Endothelial cell of umbilical vein (primary cell): ENCODE measurements at regions not wholly inside any gene's neighbourhood (a gene's known extent, or its start where the extent isn't known, plus 50 kb on each side); places are given as distances from the start of the nearest gene placed in this dataset.

Experiments
- BruUV-seq: library from RNA; stranded (reverse); fragments of 400-500 nt; replicated peaks from 2 replicates; lab custom pipeline; 2021; lab: Mats Ljungman, UMichigan
- CTCF ChIA-PET: fragments of 300-600, 350-600 bp; sonication (Branson Sonifier 250); formaldehyde crosslinking; loops from one replicate; lab custom pipeline; 2021; ENCODE audit warnings: antibody characterized with exemption, inconsistent platforms; lab: Charles Lee
- POLR2A ChIA-PET: fragments of 300-600, 350-600 bp; sonication (Branson Sonifier 250); formaldehyde crosslinking; loops from one replicate; lab custom pipeline; 2021; ENCODE audit warnings: antibody characterized with exemption, inconsistent platforms; lab: Charles Lee
- DNase-seq: peaks from one replicate; pipeline ENCODE4 v3.0.0-alpha.2; 2011; ENCODE audit warnings: low read depth, low spot score
- FAIRE-seq: peaks from 2 replicates; lab custom pipeline; 2011; peaks lifted over from hg19 to GRCh38; lab: Jason Lieb, UNC
- H2AFZ ChIP-seq: 2 replicates; pipeline ENCODE4 v1.6.0; 2012; ENCODE audit warnings: low read depth, low read length, control low read depth, inconsistent platforms
- H3K27ac ChIP-seq: 2 replicates; pipeline ENCODE4 v1.5.1; 2011; ENCODE audit warnings: low read depth, mild to moderate bottlenecking, control low read depth, low read length, moderate library complexity; ENCODE audit not compliant: insufficient read depth
- H3K27me3 ChIP-seq, 2 experiments: 2 replicates each; pipeline versions ENCODE4 v1.6.0 to v1.6.1; 2011; ENCODE audit warnings: low read length in 2 of 2, mixed read lengths in 1 of 2; ENCODE audit not compliant: control insufficient read depth in 2 of 2, insufficient read depth in 2 of 2
- H3K36me3 ChIP-seq, 2 experiments: 2 replicates in 1 of 2; 3 replicates in 1 of 2; pipeline ENCODE4 v1.5.1; 2011; ENCODE audit warnings: low read length in 2 of 2, mild to moderate bottlenecking in 1 of 2, moderate library complexity in 1 of 2; ENCODE audit not compliant: control insufficient read depth in 2 of 2, insufficient read depth in 2 of 2; ENCODE audit errors: extremely low read depth in 1 of 2
- H3K4me1 ChIP-seq: 3 replicates; pipeline ENCODE4 v1.5.1; 2011; ENCODE audit warnings: mild to moderate bottlenecking, low read length; ENCODE audit not compliant: control insufficient read depth, insufficient read depth; ENCODE audit errors: extremely low read depth
- H3K4me2 ChIP-seq: 2 replicates; pipeline ENCODE4 v1.6.1; 2011; ENCODE audit warnings: low read length, control low read depth, mixed read lengths; ENCODE audit not compliant: insufficient read depth
- H3K4me3 ChIP-seq, 3 experiments: fragments of 200-600 bp in 1 of 3; sonication (generic), shearing (Covaris generic) in 1 of 3; replicated peaks in 1 of 3; 2 replicates each; pipeline ENCODE4 v1.5.1; 2011 to 2016; ENCODE audit warnings: control low read depth in 3 of 3, low read length in 3 of 3, mild to moderate bottlenecking in 2 of 3, inconsistent platforms in 1 of 3, low read depth in 1 of 3, moderate library complexity in 1 of 3; ENCODE audit not compliant: insufficient read depth in 1 of 3
- H3K79me2 ChIP-seq: 2 replicates; pipeline ENCODE4 v1.6.0; 2012; ENCODE audit warnings: low read length, inconsistent platforms; ENCODE audit not compliant: control insufficient read depth, insufficient read depth
- H3K9ac ChIP-seq: replicated peaks from 2 replicates; pipeline ENCODE3; 2011; ENCODE audit warnings: low read length, control low read depth; ENCODE audit not compliant: insufficient read depth; ENCODE audit errors: extremely low read depth
- H3K9me1 ChIP-seq: replicated peaks from 3 replicates; pipeline ENCODE4 v1.6.0; 2011; ENCODE audit warnings: mild to moderate bottlenecking, low read length; ENCODE audit not compliant: control insufficient read depth, insufficient read depth; ENCODE audit errors: extremely low read depth
- H3K9me3 ChIP-seq: replicated peaks from 2 replicates; pipeline ENCODE4 v1.5.1; 2012; ENCODE audit warnings: low read length, inconsistent platforms; ENCODE audit not compliant: control insufficient read depth, insufficient read depth
- H4K20me1 ChIP-seq: replicated peaks from 2 replicates; pipeline ENCODE3; 2011; ENCODE audit warnings: mild to moderate bottlenecking, low read length; ENCODE audit not compliant: control insufficient read depth, insufficient read depth; ENCODE audit errors: extremely low read depth
- EZH2 ChIP-seq: IDR thresholded peaks from 2 replicates; pipeline ENCODE4 v1.6.1; 2012; ENCODE audit warnings: borderline replicate concordance, low read depth, mild to moderate bottlenecking, moderate library complexity, low read length, inconsistent platforms; ENCODE audit not compliant: severe bottlenecking
- GATA2 ChIP-seq: IDR thresholded peaks from 2 replicates; pipeline ENCODE4 v1.7.0; 2011; ENCODE audit warnings: low read depth, mild to moderate bottlenecking, moderate library complexity, mixed read lengths, low read length; ENCODE audit not compliant: insufficient read length, insufficient read depth
- JUN ChIP-seq: IDR thresholded peaks from 2 replicates; pipeline ENCODE4 v1.6.1; 2011; ENCODE audit warnings: borderline replicate concordance, low read depth; ENCODE audit not compliant: insufficient read length, insufficient read depth
- MAX ChIP-seq: IDR thresholded peaks from 2 replicates; pipeline ENCODE4 v1.6.1; 2011; ENCODE audit not compliant: insufficient read depth, insufficient read length
- POLR2A ChIP-seq: IDR thresholded peaks from 2 replicates; pipeline ENCODE4 v1.6.1; 2012; ENCODE audit warnings: low read depth, mild to moderate bottlenecking, control low read depth, low read length
- POLR2AphosphoS5 ChIP-seq: IDR thresholded peaks from 2 replicates; pipeline ENCODE4 v1.6.1; 2012; ENCODE audit warnings: low read depth, mild to moderate bottlenecking, control low read depth, low read length, moderate library complexity; ENCODE audit not compliant: insufficient read depth
- dilution Hi-C: fragments of 300-500 bp; cut with MboI; formaldehyde crosslinking; loops from one replicate; pipeline ENCODE4 v1.15.0; 2019; ENCODE audit warnings: low sequenced_read_pairs; ENCODE audit not compliant: extremely low pct_ligation_motif_present
- intact Hi-C: fragments of 100-400 bp; cut with micrococcal nuclease; formaldehyde crosslinking; loops from one replicate; pipeline ENCODE4 v1.10.0; 2022
- TF ChIP-seq, protein P1 (sequence below), 2 donors: IDR thresholded peaks; 1 replicate in 1 of 2; 2 replicates in 1 of 2; pipeline ENCODE4 v1.5.1; 2011; ENCODE audit warnings: low read length in 2 of 2, mild to moderate bottlenecking in 2 of 2, moderate library complexity in 2 of 2, control low read depth in 1 of 2, inconsistent platforms in 1 of 2, low read depth in 1 of 2; ENCODE audit not compliant: insufficient read depth in 1 of 2; ENCODE audit errors: extremely low read depth in 1 of 2

GRCh38 chr7:46806856-46807255 lies 775.1 kb downstream of the TNS3 start:
- no peak for DNase-seq
- intact Hi-C loops: no loop called here
- POLR2A ChIA-PET: no interaction called here
- TF ChIP-seq EZH2 (no peak), POLR2A (no peak), MAX (no peak), GATA2 (no peak), POLR2AphosphoS5 (no peak), JUN (no peak)
- TF ChIP-seq, protein P1, sequence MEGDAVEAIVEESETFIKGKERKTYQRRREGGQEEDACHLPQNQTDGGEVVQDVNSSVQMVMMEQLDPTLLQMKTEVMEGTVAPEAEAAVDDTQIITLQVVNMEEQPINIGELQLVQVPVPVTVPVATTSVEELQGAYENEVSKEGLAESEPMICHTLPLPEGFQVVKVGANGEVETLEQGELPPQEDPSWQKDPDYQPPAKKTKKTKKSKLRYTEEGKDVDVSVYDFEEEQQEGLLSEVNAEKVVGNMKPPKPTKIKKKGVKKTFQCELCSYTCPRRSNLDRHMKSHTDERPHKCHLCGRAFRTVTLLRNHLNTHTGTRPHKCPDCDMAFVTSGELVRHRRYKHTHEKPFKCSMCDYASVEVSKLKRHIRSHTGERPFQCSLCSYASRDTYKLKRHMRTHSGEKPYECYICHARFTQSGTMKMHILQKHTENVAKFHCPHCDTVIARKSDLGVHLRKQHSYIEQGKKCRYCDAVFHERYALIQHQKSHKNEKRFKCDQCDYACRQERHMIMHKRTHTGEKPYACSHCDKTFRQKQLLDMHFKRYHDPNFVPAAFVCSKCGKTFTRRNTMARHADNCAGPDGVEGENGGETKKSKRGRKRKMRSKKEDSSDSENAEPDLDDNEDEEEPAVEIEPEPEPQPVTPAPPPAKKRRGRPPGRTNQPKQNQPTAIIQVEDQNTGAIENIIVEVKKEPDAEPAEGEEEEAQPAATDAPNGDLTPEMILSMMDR (IDR thresholded peaks at IDR 0.05; ENCODE audit: extremely low read depth in 1 of 2, insufficient read depth in 1 of 2, low read depth in 1 of 2, low read length in 2 of 2): no peak
- FAIRE-seq: no peak
- Histone ChIP-seq H3K9ac (no peak overlapping the region), H3K36me3 (no peaks in the 10 kb centered on the region), H3K27me3 (no peaks in the 10 kb centered on the region), H3K27ac (no peak overlapping the region), H3K9me1 (no peaks in the 10 kb centered on the region), H3K9me3 (no peaks in the 10 kb centered on the region), H2AFZ (no peak overlapping the region), H3K79me2 (no peaks in the 10 kb centered on the region), H3K4me2 (no peak overlapping the region), H3K4me3 (no peak overlapping the region), H3K4me1 (no peaks in the 10 kb centered on the region), H4K20me1 (no peaks in the 10 kb centered on the region)
- BruUV-seq: no TSS peak
- CTCF ChIA-PET: no interaction called here
- dilution Hi-C loops: no loop called here
